Keratinocyte (primary cell): ENCODE measurements at regions not wholly inside any gene's neighbourhood (a gene's known extent, or its start where the extent isn't known, plus 50 kb on each side); places are given as distances from the start of the nearest gene placed in this dataset.
"Not testable (repeated sequence)": the region's sequence is repeated elsewhere in the genome, so short reads cannot be mapped to it uniquely, and the experiment has no call there.

Source experiments
- DNase-seq: peaks from one replicate; pipeline ENCODE4 v3.0.0-alpha.2; 2011; ENCODE audit warnings: low read depth, missing footprints, low spot score
- FAIRE-seq: peaks from 2 replicates; lab custom pipeline; 2011; peaks lifted over from hg19 to GRCh38; lab: Jason Lieb, UNC
- H2AFZ ChIP-seq: 2 replicates; pipeline ENCODE4 v1.6.0; 2012; ENCODE audit warnings: low read length, control low read depth, inconsistent platforms; ENCODE audit not compliant: control insufficient read depth
- H3K27ac ChIP-seq: 2 replicates; pipeline ENCODE4 v1.5.1; 2011; ENCODE audit warnings: low read length; ENCODE audit not compliant: control insufficient read depth, insufficient read depth
- H3K27me3 ChIP-seq: 3 replicates; pipeline ENCODE4 v1.6.0; 2011; ENCODE audit warnings: low read length; ENCODE audit not compliant: control insufficient read depth, insufficient read depth; ENCODE audit errors: extremely low read depth
- H3K36me3 ChIP-seq, 2 experiments: 2 replicates in 1 of 2; 3 replicates in 1 of 2; pipeline ENCODE4 v1.5.1; 2011; ENCODE audit warnings: low read length in 2 of 2, mild to moderate bottlenecking in 1 of 2; ENCODE audit not compliant: control insufficient read depth in 2 of 2, insufficient read depth in 2 of 2; ENCODE audit errors: extremely low read depth in 1 of 2
- H3K4me1 ChIP-seq: 3 replicates; pipeline ENCODE4 v1.5.1; 2011; ENCODE audit warnings: low read length; ENCODE audit not compliant: control insufficient read depth, insufficient read depth; ENCODE audit errors: extremely low read depth
- H3K4me2 ChIP-seq: 3 replicates; pipeline ENCODE4 v1.6.0; 2011; ENCODE audit warnings: low read depth, low read length; ENCODE audit not compliant: control insufficient read depth, insufficient read depth; ENCODE audit errors: extremely low read depth
- H3K4me3 ChIP-seq, 3 experiments: fragments of 200-600 bp in 1 of 3; sonication (generic) in 1 of 3; 2 replicates in 2 of 3; 3 replicates in 1 of 3; pipeline ENCODE4 v1.5.1; 2011 to 2016; ENCODE audit warnings: low read length in 3 of 3, mild to moderate bottlenecking in 3 of 3, control low read depth in 2 of 3, inconsistent platforms in 1 of 3, low read depth in 1 of 3, mixed read lengths in 1 of 3, mixed run types in 1 of 3, moderate library complexity in 1 of 3; ENCODE audit not compliant: control insufficient read depth in 2 of 3, insufficient read depth in 2 of 3; ENCODE audit errors: extremely low read depth in 1 of 3
- H3K79me2 ChIP-seq: 2 replicates; pipeline ENCODE4 v1.6.0; 2012; ENCODE audit warnings: low read length; ENCODE audit not compliant: control insufficient read depth, insufficient read depth
- H3K9ac ChIP-seq: 3 replicates; pipeline ENCODE4 v1.6.0; 2011; ENCODE audit warnings: low read length; ENCODE audit not compliant: control insufficient read depth, insufficient read depth; ENCODE audit errors: extremely low read depth
- H3K9me1 ChIP-seq: 3 replicates; pipeline ENCODE4 v1.6.0; 2011; ENCODE audit warnings: low read length; ENCODE audit not compliant: control insufficient read depth, insufficient read depth; ENCODE audit errors: extremely low read depth
- H3K9me3 ChIP-seq: 2 replicates; pipeline ENCODE4 v1.5.1; 2012; ENCODE audit warnings: low read depth, low read length; ENCODE audit not compliant: control insufficient read depth
- H4K20me1 ChIP-seq: 3 replicates; pipeline ENCODE4 v1.6.0; 2011; ENCODE audit warnings: low read length; ENCODE audit not compliant: control insufficient read depth, insufficient read depth; ENCODE audit errors: extremely low read depth
- CTCF ChIP-seq, 3 experiments: IDR thresholded peaks in 1 of 3; conservative IDR thresholded peaks in 1 of 3; optimal IDR thresholded peaks in 1 of 3; 2 replicates in 2 of 3; 3 replicates in 1 of 3; pipeline versions ENCODE3 to v1.5.1; 2011; ENCODE audit warnings: low read length in 3 of 3, mild to moderate bottlenecking in 3 of 3, moderate library complexity in 2 of 3, control low read depth in 1 of 3, inconsistent platforms in 1 of 3; ENCODE audit not compliant: insufficient read depth in 2 of 3; ENCODE audit errors: extremely low read depth in 1 of 3
- EZH2 ChIP-seq: IDR thresholded peaks from one replicate; pipeline ENCODE4 v1.6.1; 2012; ENCODE audit warnings: inconsistent platforms, mild to moderate bottlenecking, low read length, moderate library complexity
- dilution Hi-C: fragments of 300-500 bp; cut with MboI; formaldehyde crosslinking; loops from one replicate; pipeline ENCODE4 v1.7.0; 2020; ENCODE audit warnings: low sequenced_read_pairs; ENCODE audit not compliant: extremely low pct_ligation_motif_present

- H4K20me1 ChIP-seq, H3K79me2 ChIP-seq, H3K9me3 ChIP-seq, H3K9ac ChIP-seq, H2AFZ ChIP-seq, dilution Hi-C loops, H3K27me3 ChIP-seq, H3K9me1 ChIP-seq, H3K27ac ChIP-seq, H3K36me3 ChIP-seq, FAIRE-seq, DNase-seq, H3K4me3 ChIP-seq, H3K4me1 ChIP-seq, H3K4me2 ChIP-seq: not testable (repeated sequence)
These were observed 151.2 kb downstream of the TBC1D2B start for GRCh38 chr15:77926296-77926695.

GRCh38 chr15:77925101-77925500, 152.4 kb downstream of the TBC1D2B start:
- dilution Hi-C loops, H3K4me3 ChIP-seq, H3K36me3 ChIP-seq, H4K20me1 ChIP-seq, H3K79me2 ChIP-seq, FAIRE-seq, H3K4me1 ChIP-seq, H3K9me1 ChIP-seq, H2AFZ ChIP-seq, H3K9me3 ChIP-seq, H3K4me2 ChIP-seq, H3K9ac ChIP-seq, DNase-seq, H3K27me3 ChIP-seq, H3K27ac ChIP-seq: not testable (repeated sequence)

- Histone ChIP-seq H3K27me3 (no peaks in the 10 kb centered on the region), H3K9me3 (no peaks in the 10 kb centered on the region), H3K4me2 (no peak overlapping the region), H2AFZ (no peak overlapping the region), H3K9ac (no peak overlapping the region), H3K4me3 (no peak overlapping the region), H3K4me1 (no peaks in the 10 kb centered on the region), H3K79me2 (no peaks in the 10 kb centered on the region), H3K27ac (no peak overlapping the region), H4K20me1 (no peaks in the 10 kb centered on the region), H3K36me3 (no peaks in the 10 kb centered on the region), H3K9me1 (no peaks in the 10 kb centered on the region)
- dilution Hi-C loops: no loop called here
- FAIRE-seq (no peak), DNase-seq (no peak)
- TF ChIP-seq CTCF (optimal IDR thresholded peaks at IDR 0.05 in 1 of 3, IDR thresholded peaks at IDR 0.05 in 1 of 3, conservative IDR thresholded peaks at IDR 0.05 in 1 of 3; ENCODE audit: extremely low read depth in 1 of 3, insufficient read depth in 2 of 3, low read length in 3 of 3) (no peak), EZH2 (no peak)
These were observed 155.8 kb downstream of the TBC1D2B start for GRCh38 chr15:77921664-77922063.

- H2AFZ ChIP-seq, H3K27me3 ChIP-seq, H4K20me1 ChIP-seq, FAIRE-seq, H3K4me1 ChIP-seq, H3K79me2 ChIP-seq, H3K36me3 ChIP-seq, H3K9ac ChIP-seq, H3K9me3 ChIP-seq, H3K9me1 ChIP-seq, H3K27ac ChIP-seq, H3K4me3 ChIP-seq, H3K4me2 ChIP-seq, DNase-seq, dilution Hi-C loops: not testable (repeated sequence)
These were observed 160.4 kb downstream of the TBC1D2B start for GRCh38 chr15:77916966-77917635.
